GM23338 (cell line): ENCODE measurements at regions not wholly inside any gene's neighbourhood (a gene's known extent, or its start where the extent isn't known, plus 50 kb on each side); places are given as distances from the start of the nearest gene placed in this dataset. TPM values are rescaled to one million over a fixed set of nuclear protein-coding genes. Genes with fewer than 3 reads are reported as not detected.

ENCODE experiments used
- microRNA-seq: library from miRNA; unstranded; fragments of <30 nt; microRNA quantifications from one replicate; pipeline ENCODE4, GENCODE V29; 2017
- small RNA-seq: library from RNA; depleted of rRNA; stranded (forward); fragments of <200 nt; gene quantifications from one replicate; pipeline ENCODE3, GENCODE V24; 2014; ENCODE audit warnings: low replicate concordance

Small RNAs in the stretch of these regions (microRNA-seq; reads per million reads assigned to microRNA genes)
- gene MIR5002 (not detected), gene MIR6083 (not detected)

Small RNAs in the stretch of these regions (small RNA-seq; reads per million reads assigned to genes)
- not detected for gene MIR5002
- gene MIR6083 = not detected
- not detected for gene RNU6-143P
